Gastroesophageal sphincter (tissue), 4 donors: ENCODE measurements at regions not wholly inside any gene's neighbourhood (a gene's known extent, or its start where the extent isn't known, plus 50 kb on each side); places are given as distances from the start of the nearest gene placed in this dataset.
A peak's percentile ranks its signal among the peaks of the same experiment; 100 is the strongest.

Experiments used
- ATAC-seq: fragments of 150-250 bp; one replicate; pipeline ENCODE4 v1.9.1; 2016; ENCODE audit warnings: mild to moderate bottlenecking, moderate library complexity
- H3K27ac ChIP-seq, 4 donors: fragments of 200-600 bp; sonication (generic) in 3 of 4; 1 replicate in 3 of 4; 2 replicates in 1 of 4; pipeline ENCODE4 v1.5.1; 2016 to 2019
- H3K27me3 ChIP-seq: fragments of 200-600 bp; sonication (generic); one replicate; pipeline ENCODE4 v1.5.1; 2019
- H3K36me3 ChIP-seq, 2 donors: fragments of 200-600 bp; sonication (generic); one replicate each; pipeline ENCODE4 v1.5.1; 2019; ENCODE audit warnings: control low read depth in 1 of 2
- H3K4me1 ChIP-seq, 3 donors: fragments of 200-600 bp; sonication (generic); 1 replicate in 2 of 3; 2 replicates in 1 of 3; pipeline ENCODE4 v1.5.1; 2016 to 2019; ENCODE audit warnings: control low read depth in 2 of 3
- H3K4me3 ChIP-seq, 2 donors: fragments of 200-600 bp; sonication (generic); one replicate each; pipeline ENCODE4 v1.5.1; 2019; ENCODE audit warnings: mild to moderate bottlenecking in 1 of 2, moderate library complexity in 1 of 2
- H3K9me3 ChIP-seq, 3 donors: fragments of 200-600 bp; sonication (generic); one replicate each; pipeline ENCODE4 v1.5.1; 2017 to 2019; ENCODE audit warnings: control low read depth in 2 of 3
- EP300 ChIP-seq: sonication (generic); formaldehyde crosslinking; IDR thresholded peaks from one replicate; pipeline ENCODE4 v1.6.1; 2017; ENCODE audit warnings: antibody characterized with exemption, mild to moderate bottlenecking
- POLR2A ChIP-seq, 2 donors: fragments of 450-650 bp; IDR thresholded peaks; one replicate each; pipeline ENCODE4 v1.6.1; 2017; ENCODE audit warnings: antibody characterized with exemption in 2 of 2, mild to moderate bottlenecking in 2 of 2, moderate library complexity in 1 of 2
- POLR2AphosphoS5 ChIP-seq: sonication (generic); formaldehyde crosslinking; IDR thresholded peaks from one replicate; pipeline ENCODE4 v1.6.1; 2017; ENCODE audit warnings: antibody characterized with exemption
- WGBS, 2 donors: methylation state at CpG; one replicate each; pipeline ENCODE4 v1.1.5; 2018; ENCODE audit warnings: low coverage in 1 of 2; 5-methylcytosine and 5-hydroxymethylcytosine counted together
- TF ChIP-seq, protein P1 (sequence below), 4 experiments: fragments of 200-600 bp in 2 of 4; fragments of 450-650 bp in 2 of 4; sonication (generic) in 1 of 4; IDR thresholded peaks; one replicate each; pipeline ENCODE4 v1.5.1; 2017 to 2019; ENCODE audit warnings: antibody characterized with exemption in 4 of 4, mild to moderate bottlenecking in 2 of 4, moderate library complexity in 2 of 4

- no peak for ATAC-seq
- H3K4me1 ChIP-seq = peaks cover 0 to 21% (median 0%) of the 10 kb centered on the region in 3 donors
- no peaks in the 10 kb centered on the region for H3K36me3 ChIP-seq
- TF ChIP-seq, protein P1, sequence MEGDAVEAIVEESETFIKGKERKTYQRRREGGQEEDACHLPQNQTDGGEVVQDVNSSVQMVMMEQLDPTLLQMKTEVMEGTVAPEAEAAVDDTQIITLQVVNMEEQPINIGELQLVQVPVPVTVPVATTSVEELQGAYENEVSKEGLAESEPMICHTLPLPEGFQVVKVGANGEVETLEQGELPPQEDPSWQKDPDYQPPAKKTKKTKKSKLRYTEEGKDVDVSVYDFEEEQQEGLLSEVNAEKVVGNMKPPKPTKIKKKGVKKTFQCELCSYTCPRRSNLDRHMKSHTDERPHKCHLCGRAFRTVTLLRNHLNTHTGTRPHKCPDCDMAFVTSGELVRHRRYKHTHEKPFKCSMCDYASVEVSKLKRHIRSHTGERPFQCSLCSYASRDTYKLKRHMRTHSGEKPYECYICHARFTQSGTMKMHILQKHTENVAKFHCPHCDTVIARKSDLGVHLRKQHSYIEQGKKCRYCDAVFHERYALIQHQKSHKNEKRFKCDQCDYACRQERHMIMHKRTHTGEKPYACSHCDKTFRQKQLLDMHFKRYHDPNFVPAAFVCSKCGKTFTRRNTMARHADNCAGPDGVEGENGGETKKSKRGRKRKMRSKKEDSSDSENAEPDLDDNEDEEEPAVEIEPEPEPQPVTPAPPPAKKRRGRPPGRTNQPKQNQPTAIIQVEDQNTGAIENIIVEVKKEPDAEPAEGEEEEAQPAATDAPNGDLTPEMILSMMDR (IDR thresholded peaks at IDR 0.05) = no peak
- TF ChIP-seq POLR2A (IDR thresholded peaks at IDR 0.05) = no peak
- no peak for TF ChIP-seq EP300
- TF ChIP-seq POLR2AphosphoS5 = no peak
- no peaks in the 10 kb centered on the region for H3K9me3 ChIP-seq
- WGBS, 2 donors = 38 to 41% methylated on average over 3 of the region's 3 CpGs
- no peak overlapping the region for H3K27ac ChIP-seq
- no peak overlapping the region for H3K4me3 ChIP-seq
- H3K27me3 ChIP-seq = no peaks in the 10 kb centered on the region
These were observed 266.4 kb downstream of the GPD2 start for GRCh38 chr2:156702541-156702940.

DNA sequence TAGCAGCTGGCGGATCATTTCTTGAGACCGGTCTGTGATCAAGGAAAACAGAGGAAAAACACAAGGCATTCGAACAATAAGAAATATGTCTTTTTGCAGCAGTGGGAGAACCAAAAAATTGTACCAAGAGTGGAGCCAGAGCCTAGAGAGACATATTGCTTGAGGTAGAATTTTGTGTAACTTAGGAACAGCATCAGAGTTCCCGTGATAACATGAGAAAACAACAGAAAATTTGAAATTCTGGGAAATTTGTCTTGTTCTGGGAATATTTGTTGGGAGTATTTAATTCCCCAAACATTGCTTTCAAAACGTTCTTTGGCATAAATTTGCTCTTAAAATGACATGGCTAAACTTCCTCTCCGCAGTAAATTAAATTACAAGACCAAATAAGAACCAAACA is 267.5 kb downstream of the GPD2 start:
- peak; percentile 68 for ATAC-seq
- Histone ChIP-seq H3K36me3 (no peaks in the 10 kb centered on the region), H3K9me3 (no peaks in the 10 kb centered on the region), H3K27ac (peak overlapping the region in 2 of 4 donors; percentile 37 to 44), H3K4me1 (peaks cover 0 to 21% (median 0%) of the 10 kb centered on the region in 3 donors), H3K4me3 (no peak overlapping the region), H3K27me3 (no peaks in the 10 kb centered on the region)
- TF ChIP-seq POLR2AphosphoS5 (no peak), EP300 (no peak), POLR2A (IDR thresholded peaks at IDR 0.05) (no peak)
- TF ChIP-seq, protein P1 (IDR thresholded peaks at IDR 0.05) = no peak
- WGBS, 2 donors = 57 to 63% methylated on average over 6 of the region's 6 CpGs

DNA sequence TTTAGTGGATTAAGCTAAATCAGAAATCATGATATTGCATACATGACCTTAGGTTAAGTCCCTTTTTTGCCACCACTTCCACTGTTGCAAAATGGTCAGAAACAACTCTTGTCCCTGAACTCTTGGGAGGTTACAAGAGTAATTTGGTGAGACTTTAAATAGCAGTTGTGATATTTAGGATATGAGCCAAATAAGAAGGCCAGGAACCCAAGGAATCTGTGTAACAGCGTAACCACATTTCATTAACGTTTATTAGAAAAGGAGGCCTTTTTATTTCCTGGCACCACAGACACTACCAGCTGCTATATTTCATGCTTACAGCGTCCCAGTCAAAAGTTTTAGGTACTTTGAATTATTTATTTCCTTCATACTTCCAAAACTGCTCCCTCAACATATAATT is 268.0 kb downstream of the GPD2 start:
- no peaks in the 10 kb centered on the region for H3K27me3 ChIP-seq
- peaks cover 0 to 21% (median 0%) of the 10 kb centered on the region in 3 donors for H3K4me1 ChIP-seq
- no peaks in the 10 kb centered on the region for H3K36me3 ChIP-seq
- H3K4me3 ChIP-seq = no peak overlapping the region
- WGBS, 2 donors = 22 to 33% methylated on average over 3 of the region's 3 CpGs
- peak; percentile 77 for ATAC-seq
- TF ChIP-seq EP300 = no peak
- peak; percentile 36 for TF ChIP-seq POLR2AphosphoS5
- no peak for TF ChIP-seq POLR2A (IDR thresholded peaks at IDR 0.05)
- TF ChIP-seq, protein P1 (IDR thresholded peaks at IDR 0.05) = no peak
- peak overlapping the region in 3 of 4 donors; percentile 30 to 44 (median 37) for H3K27ac ChIP-seq
- H3K9me3 ChIP-seq = no peaks in the 10 kb centered on the region

DNA sequence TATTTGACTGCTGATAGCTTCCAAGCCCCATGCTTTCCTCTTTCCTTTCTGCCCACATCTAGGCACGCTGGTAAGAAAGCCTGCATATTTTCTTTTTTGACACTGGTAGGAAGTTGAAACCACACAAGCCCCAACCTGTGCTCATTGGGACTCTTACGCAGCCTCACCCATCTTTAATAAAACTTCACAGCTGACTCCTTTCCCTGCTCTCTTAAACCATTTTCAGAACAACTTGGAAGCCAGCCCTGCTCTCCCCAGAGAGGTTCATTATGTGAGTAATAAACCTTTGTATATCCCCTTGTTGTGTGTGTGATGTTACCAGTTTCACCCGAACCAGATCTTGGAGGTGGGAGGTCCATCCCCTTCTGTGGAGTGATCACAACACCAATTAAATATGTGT is 268.4 kb downstream of the GPD2 start:
- H3K27ac ChIP-seq = peak overlapping the region in 3 of 4 donors; percentile 30 to 44 (median 37)
- no peaks in the 10 kb centered on the region for H3K27me3 ChIP-seq
- H3K4me1 ChIP-seq = peaks cover 0 to 21% (median 0%) of the 10 kb centered on the region in 3 donors
- WGBS, 2 donors = 25 to 34% methylated on average over 2 to 3 of the region's 3 CpGs
- TF ChIP-seq POLR2AphosphoS5 (no peak), EP300 (no peak)
- no peak for ATAC-seq
- H3K4me3 ChIP-seq = no peak overlapping the region
- H3K36me3 ChIP-seq = no peaks in the 10 kb centered on the region
- no peaks in the 10 kb centered on the region for H3K9me3 ChIP-seq

- no peaks in the 10 kb centered on the region for H3K36me3 ChIP-seq
- ATAC-seq = no peak
- H3K4me1 ChIP-seq = peaks cover 0 to 21% (median 0%) of the 10 kb centered on the region in 3 donors
- no peaks in the 10 kb centered on the region for H3K9me3 ChIP-seq
- no peaks in the 10 kb centered on the region for H3K27me3 ChIP-seq
- no peak overlapping the region for H3K4me3 ChIP-seq
- TF ChIP-seq POLR2A (IDR thresholded peaks at IDR 0.05) (no peak), POLR2AphosphoS5 (no peak), EP300 (no peak)
- TF ChIP-seq, protein P1 (IDR thresholded peaks at IDR 0.05) = no peak
- WGBS, 2 donors = 56 to 63% methylated on average over 2 of the region's 2 CpGs
- no peak overlapping the region for H3K27ac ChIP-seq
These were observed 270.4 kb downstream of the GPD2 start for GRCh38 chr2:156706576-156706975.
